GM21786 (cell line): ENCODE measurements at regions not wholly inside any gene's neighbourhood (a gene's known extent, or its start where the extent isn't known, plus 50 kb on each side); places are given as distances from the start of the nearest gene placed in this dataset.

Experiments
- ATAC-seq: cut with Tn5 transposase; IDR thresholded peaks from one replicate; pipeline ENCODE4 v1.9.1; 2021; ENCODE audit not compliant: unreplicated experiment

GRCh38 chr2:12331698-12332097, 385.0 kb upstream of the TRIB2 start:
- no peak for ATAC-seq

- no peak for ATAC-seq
Measured at GRCh38 chr2:12333293-12333692, 383.4 kb upstream of the TRIB2 start.

GRCh38 chr2:12334412-12334966, 382.2 kb upstream of the TRIB2 start:
- ATAC-seq: no peak

- ATAC-seq: no peak
Measured at GRCh38 chr2:12335131-12335530, 381.6 kb upstream of the TRIB2 start.

- ATAC-seq: no peak
Measured at GRCh38 chr2:12335995-12336394, 380.7 kb upstream of the TRIB2 start.

- no peak for ATAC-seq
Measured at GRCh38 chr2:12338946-12339697, 377.6 kb upstream of the TRIB2 start.

GRCh38 chr2:12340164-12340563, 376.6 kb upstream of the TRIB2 start:
- ATAC-seq: no peak

- no peak for ATAC-seq
Measured at GRCh38 chr2:12341215-12341614, 375.5 kb upstream of the TRIB2 start.

- no peak for ATAC-seq
Measured at GRCh38 chr2:12341920-12342319, 374.8 kb upstream of the TRIB2 start.

GRCh38 chr2:12343141-12343540, 373.6 kb upstream of the TRIB2 start:
- ATAC-seq: no peak

- ATAC-seq: no peak
Measured at GRCh38 chr2:12347066-12347493, 369.7 kb upstream of the TRIB2 start.

- no peak for ATAC-seq
Measured at GRCh38 chr2:12348216-12348615, 368.5 kb upstream of the TRIB2 start.

GRCh38 chr2:12350821-12351220, 365.9 kb upstream of the TRIB2 start:
- no peak for ATAC-seq

GRCh38 chr2:12352889-12353288, 363.8 kb upstream of the TRIB2 start:
- ATAC-seq: no peak

- no peak for ATAC-seq
Measured at GRCh38 chr2:12361506-12361905, 355.2 kb upstream of the TRIB2 start.

GRCh38 chr2:12363138-12363537, 353.6 kb upstream of the TRIB2 start:
- ATAC-seq: no peak

GRCh38 chr2:12363569-12363968, 353.2 kb upstream of the TRIB2 start:
- no peak for ATAC-seq

- no peak for ATAC-seq
Measured at GRCh38 chr2:12369566-12369965, 347.2 kb upstream of the TRIB2 start.

- no peak for ATAC-seq
Measured at GRCh38 chr2:12376025-12376424, 340.7 kb upstream of the TRIB2 start.

- ATAC-seq: no peak
Measured at GRCh38 chr2:12379143-12379542, 337.6 kb upstream of the TRIB2 start.

GRCh38 chr2:12381543-12382325, 335.0 kb upstream of the TRIB2 start:
- ATAC-seq: no peak

GRCh38 chr2:12382366-12382765, 334.4 kb upstream of the TRIB2 start:
- no peak for ATAC-seq
